HG03565 (cell line): ENCODE measurements at regions not wholly inside any gene's neighbourhood (a gene's known extent, or its start where the extent isn't known, plus 50 kb on each side); places are given as distances from the start of the nearest gene placed in this dataset.
"Not testable (repeated sequence)": the region's sequence is repeated elsewhere in the genome, so short reads cannot be mapped to it uniquely, and the experiment has no call there.

ENCODE experiments used
- ATAC-seq: cut with Tn5 transposase; IDR thresholded peaks from one replicate; pipeline ENCODE4 v1.9.1; 2021; ENCODE audit warnings: mild to moderate bottlenecking, moderate library complexity; ENCODE audit not compliant: unreplicated experiment

- no peak for ATAC-seq
Measured at GRCh38 chr3:72174040-72174439, 389.1 kb upstream of the PROK2 start.

GRCh38 chr3:72171946-72172345, 387.0 kb upstream of the PROK2 start:
- ATAC-seq: no peak

GRCh38 chr3:72171463-72171881, 386.5 kb upstream of the PROK2 start:
- no peak for ATAC-seq

GRCh38 chr3:72169561-72170472, 384.9 kb upstream of the PROK2 start:
- ATAC-seq: no peak

GRCh38 chr3:72169120-72169519, 384.2 kb upstream of the PROK2 start:
- ATAC-seq: no peak

- no peak for ATAC-seq
Measured at GRCh38 chr3:72165808-72166207, 380.9 kb upstream of the PROK2 start.

GRCh38 chr3:72165317-72165716, 380.4 kb upstream of the PROK2 start:
- ATAC-seq: no peak

- ATAC-seq: no peak
Measured at GRCh38 chr3:72164635-72164978, 379.7 kb upstream of the PROK2 start.

- peak; percentile 86 for ATAC-seq
Measured at GRCh38 chr3:72163809-72164634, 379.1 kb upstream of the PROK2 start.

- no peak for ATAC-seq
Measured at GRCh38 chr3:72162649-72163184, 377.8 kb upstream of the PROK2 start.

GRCh38 chr3:72161881-72162595, 377.1 kb upstream of the PROK2 start:
- no peak for ATAC-seq

- ATAC-seq: not testable (repeated sequence)
Measured at GRCh38 chr3:72161285-72161684, 376.3 kb upstream of the PROK2 start.

- no peak for ATAC-seq
Measured at GRCh38 chr3:72160351-72160750, 375.4 kb upstream of the PROK2 start.

GRCh38 chr3:72159487-72159886, 374.5 kb upstream of the PROK2 start:
- ATAC-seq: no peak

GRCh38 chr3:72158639-72159326, 373.8 kb upstream of the PROK2 start:
- no peak for ATAC-seq

GRCh38 chr3:72157748-72158638, 373.0 kb upstream of the PROK2 start:
- no peak for ATAC-seq

GRCh38 chr3:72155391-72156064, 370.6 kb upstream of the PROK2 start:
- no peak for ATAC-seq

- ATAC-seq: no peak
Measured at GRCh38 chr3:72154391-72155335, 369.7 kb upstream of the PROK2 start.
